Activated CD4-positive, alpha-beta memory T cell treated with anti-CD3 and anti-CD28 coated beads for 36 hours (primary cell): ENCODE measurements at regions not wholly inside any gene's neighbourhood (a gene's known extent, or its start where the extent isn't known, plus 50 kb on each side); places are given as distances from the start of the nearest gene placed in this dataset.

Experiments used
- CTCF ChIA-PET: fragments of 350-600 bp; sonication (Branson Sonifier 250); formaldehyde crosslinking; loops from one replicate; lab custom pipeline; 2021; ENCODE audit warnings: antibody characterized with exemption, inconsistent platforms; lab: Charles Lee
- POLR2A ChIA-PET: fragments of 350-600 bp; sonication (Branson Sonifier 250); formaldehyde crosslinking; loops from one replicate; lab custom pipeline; 2021; ENCODE audit warnings: antibody characterized with exemption; lab: Charles Lee
- DNase-seq: peaks from one replicate; pipeline ENCODE4 v3.0.0-alpha.2; 2020
- H3K27ac Mint-ChIP-seq: one replicate; pipeline ENCODE4 v1.8.0; 2021; ENCODE audit warnings: mixed read lengths
- H3K27me3 Mint-ChIP-seq: one replicate; pipeline ENCODE4 v1.8.0; 2021; ENCODE audit warnings: mixed read lengths
- H3K36me3 Mint-ChIP-seq: one replicate; pipeline ENCODE4 v1.8.0; 2021; ENCODE audit warnings: mixed read lengths
- H3K4me1 Mint-ChIP-seq: one replicate; pipeline ENCODE4 v1.8.0; 2021; ENCODE audit warnings: low read depth, mixed read lengths
- H3K4me3 Mint-ChIP-seq: one replicate; pipeline ENCODE4 v1.8.0; 2021; ENCODE audit warnings: mild to moderate bottlenecking, mixed read lengths
- H3K9me3 Mint-ChIP-seq: one replicate; pipeline ENCODE4 v1.8.0; 2021; ENCODE audit warnings: mixed read lengths
- intact Hi-C: fragments of 100-400 bp; cut with micrococcal nuclease; formaldehyde crosslinking; loops from one replicate; pipeline ENCODE4 v1.15.1; 2023

DNA sequence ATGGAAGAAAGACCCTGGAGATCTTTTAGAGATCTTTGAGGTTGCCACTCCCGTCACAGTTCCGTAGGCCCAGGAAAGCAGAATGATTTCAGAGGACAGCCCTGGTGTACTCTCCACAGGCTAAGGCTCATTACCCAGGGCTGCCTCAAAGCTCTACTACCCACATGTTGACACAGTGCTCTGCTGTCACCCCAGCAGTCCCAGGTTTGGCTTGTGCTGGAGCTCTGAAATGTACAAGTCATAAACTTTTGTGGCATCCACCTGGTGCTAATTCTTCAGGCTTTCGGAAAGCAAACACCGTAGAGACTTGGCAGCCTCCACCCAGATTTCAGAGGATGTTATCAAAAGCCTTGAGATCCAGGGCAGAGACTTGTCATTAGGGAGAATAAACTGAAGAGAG is 136.5 kb downstream of the MTRR start:
- H3K27me3 Mint-ChIP-seq = no peaks in the 10 kb centered on the region
- H3K9me3 Mint-ChIP-seq = peaks cover 4% of the 10 kb centered on the region
- ChIA-PET CTCF (interaction anchor here (0.7 kb wide), 1 partner anchor 57 kb away, joined by 3 read pairs; no protein-coding TSS in a partner anchor), POLR2A (no interaction called here)
- no peak overlapping the region for H3K4me3 Mint-ChIP-seq
- H3K4me1 Mint-ChIP-seq = no peaks in the 10 kb centered on the region
- DNase-seq = no peak
- intact Hi-C loops = no loop called here
- no peak overlapping the region for H3K27ac Mint-ChIP-seq
- H3K36me3 Mint-ChIP-seq = no peaks in the 10 kb centered on the region

- Mint-ChIP-seq H3K4me3 (no peak overlapping the region), H3K27me3 (no peaks in the 10 kb centered on the region), H3K9me3 (peaks cover 4% of the 10 kb centered on the region), H3K36me3 (no peaks in the 10 kb centered on the region), H3K27ac (no peak overlapping the region), H3K4me1 (no peaks in the 10 kb centered on the region)
- ChIA-PET CTCF (no interaction called here), POLR2A (no interaction called here)
- intact Hi-C loops = no loop called here
- no peak for DNase-seq
Measured at GRCh38 chr5:8012131-8012977, 143.4 kb downstream of the MTRR start.

GRCh38 chr5:8013948-8014710 is 145.2 kb downstream of the MTRR start:
- H3K4me1 Mint-ChIP-seq = no peaks in the 10 kb centered on the region
- H3K4me3 Mint-ChIP-seq = no peak overlapping the region
- intact Hi-C loops = no loop called here
- no peak for DNase-seq
- H3K9me3 Mint-ChIP-seq = no peaks in the 10 kb centered on the region
- H3K27me3 Mint-ChIP-seq = no peaks in the 10 kb centered on the region
- POLR2A ChIA-PET = no interaction called here
- CTCF ChIA-PET = no interaction called here
- H3K27ac Mint-ChIP-seq = no peak overlapping the region
- no peaks in the 10 kb centered on the region for H3K36me3 Mint-ChIP-seq

GRCh38 chr5:8019719-8020218 is 150.8 kb downstream of the MTRR start:
- Mint-ChIP-seq H3K4me3 (no peak overlapping the region), H3K27me3 (no peaks in the 10 kb centered on the region)
- CTCF ChIA-PET = no interaction called here

DNA sequence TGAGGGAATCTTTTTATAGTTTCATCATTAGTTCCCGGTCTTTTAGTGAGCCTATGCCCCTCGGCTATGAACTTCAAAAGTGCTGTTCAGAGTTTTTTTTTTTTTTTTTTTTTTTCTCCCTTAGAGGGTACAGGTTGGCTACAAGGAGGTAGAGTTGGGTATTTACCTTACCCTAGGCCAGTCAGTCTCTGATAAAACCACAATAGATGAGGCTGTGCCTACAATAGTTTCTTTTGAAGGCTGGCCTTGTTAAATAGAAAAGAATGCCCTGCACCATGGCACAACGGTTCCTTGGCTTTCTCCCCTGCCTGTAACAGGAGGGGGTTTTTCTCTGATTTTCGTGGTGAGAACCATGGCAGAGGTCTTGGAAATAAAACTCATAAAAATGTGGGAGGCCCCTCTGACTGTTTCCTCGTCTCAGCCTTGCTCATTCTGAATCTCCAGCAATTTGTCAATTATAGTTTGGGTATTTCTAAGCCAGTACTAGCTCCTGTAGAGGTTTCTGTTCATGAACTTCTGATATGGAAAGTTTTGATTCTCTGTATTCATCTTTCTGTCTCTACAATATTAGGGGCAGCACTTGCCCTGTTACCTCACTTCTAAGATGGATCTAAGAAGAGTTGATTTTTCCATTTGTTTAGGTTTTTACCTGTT is 152.0 kb downstream of the MTRR start:
- Mint-ChIP-seq H3K9me3 (no peaks in the 10 kb centered on the region), H3K27ac (no peak overlapping the region), H3K27me3 (no peaks in the 10 kb centered on the region), H3K4me1 (no peaks in the 10 kb centered on the region), H3K36me3 (no peaks in the 10 kb centered on the region), H3K4me3 (no peak overlapping the region)
- intact Hi-C loops = no loop called here
- DNase-seq = no peak
- POLR2A ChIA-PET = no interaction called here
- CTCF ChIA-PET = no interaction called here

More at GRCh38 chr5:8019719-8020218, 150.8 kb downstream of the MTRR start:
- no peak for DNase-seq
- Mint-ChIP-seq H3K36me3 (no peaks in the 10 kb centered on the region), H3K4me1 (no peaks in the 10 kb centered on the region), H3K27ac (no peak overlapping the region), H3K9me3 (no peaks in the 10 kb centered on the region)
- POLR2A ChIA-PET = no interaction called here
- intact Hi-C loops = no loop called here

DNA sequence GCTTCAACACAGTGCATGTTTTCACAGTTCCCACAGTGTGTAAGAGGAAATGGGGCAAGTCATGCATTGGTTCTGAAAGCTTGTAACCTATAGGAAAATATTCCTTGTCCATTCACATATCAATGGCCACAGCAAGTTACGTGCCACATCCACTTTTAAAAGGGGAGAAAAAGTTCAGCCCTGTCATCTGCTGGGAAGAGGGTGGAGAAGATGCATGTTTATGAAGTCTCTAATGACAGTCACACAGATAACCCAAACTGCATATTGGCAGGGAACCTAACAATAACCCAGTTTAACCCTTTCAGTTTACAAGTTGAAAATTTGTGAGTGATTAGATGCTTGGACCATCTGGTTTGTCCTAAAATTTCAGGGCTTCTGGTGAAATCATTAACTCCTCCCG is 159.3 kb downstream of the MTRR start:
- no peak overlapping the region for H3K4me3 Mint-ChIP-seq
- ChIA-PET CTCF (no interaction called here), POLR2A (no interaction called here)
- H3K27me3 Mint-ChIP-seq = no peaks in the 10 kb centered on the region
- H3K36me3 Mint-ChIP-seq = no peaks in the 10 kb centered on the region
- H3K9me3 Mint-ChIP-seq = no peaks in the 10 kb centered on the region
- intact Hi-C loops = no loop called here
- DNase-seq = no peak
- no peak overlapping the region for H3K27ac Mint-ChIP-seq
- H3K4me1 Mint-ChIP-seq = no peaks in the 10 kb centered on the region

DNA sequence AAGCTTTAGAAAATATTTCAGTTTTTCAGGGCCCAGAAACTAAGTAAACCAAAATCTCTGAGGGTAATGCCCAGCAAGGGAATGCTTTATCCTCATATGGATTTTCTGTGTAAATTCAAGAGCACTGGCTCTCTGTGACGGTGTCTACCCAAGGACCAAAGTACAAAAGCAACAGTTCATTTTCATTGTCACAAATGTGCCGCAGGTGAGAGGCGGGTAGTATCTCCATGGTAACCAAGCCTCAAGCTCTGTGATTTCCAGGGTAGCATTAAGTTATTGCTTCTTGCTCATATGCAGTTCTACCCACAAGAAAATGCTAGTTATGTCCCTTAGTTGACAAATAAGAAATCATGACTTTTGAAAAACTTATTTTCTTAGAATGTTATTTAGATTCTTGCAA is 164.3 kb downstream of the MTRR start:
- no peaks in the 10 kb centered on the region for H3K36me3 Mint-ChIP-seq
- H3K4me3 Mint-ChIP-seq = no peak overlapping the region
- H3K9me3 Mint-ChIP-seq = no peaks in the 10 kb centered on the region
- no peaks in the 10 kb centered on the region for H3K27me3 Mint-ChIP-seq
- ChIA-PET POLR2A (no interaction called here), CTCF (no interaction called here)
- no peaks in the 10 kb centered on the region for H3K4me1 Mint-ChIP-seq
- intact Hi-C loops = no loop called here
- no peak overlapping the region for H3K27ac Mint-ChIP-seq
- no peak for DNase-seq

GRCh38 chr5:8034852-8035251 is 165.9 kb downstream of the MTRR start:
- H3K4me3 Mint-ChIP-seq = no peak overlapping the region
- POLR2A ChIA-PET = no interaction called here
- intact Hi-C loops = no loop called here

DNA sequence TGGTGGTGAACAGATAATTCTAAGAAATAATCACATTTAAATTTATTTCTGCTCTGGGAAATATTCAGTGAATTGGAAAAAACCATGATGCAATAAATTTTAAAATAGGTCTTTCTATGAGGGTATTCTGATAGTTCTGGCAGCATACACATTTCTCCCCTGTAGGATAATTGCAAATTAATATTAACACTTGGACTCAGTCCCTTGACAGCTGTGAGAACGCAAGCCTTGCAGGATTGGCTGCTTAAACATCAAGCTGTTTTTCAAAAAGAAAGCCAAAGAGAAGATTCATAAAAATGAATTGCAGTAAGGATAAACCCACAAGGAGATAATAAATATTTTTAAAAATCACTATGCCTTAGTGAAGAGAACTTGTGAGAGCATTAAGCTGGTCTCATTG is 180.0 kb downstream of the MTRR start:
- peaks cover 6% of the 10 kb centered on the region for H3K9me3 Mint-ChIP-seq
- intact Hi-C loops = no loop called here
- H3K36me3 Mint-ChIP-seq = no peaks in the 10 kb centered on the region
- DNase-seq = no peak
- H3K27ac Mint-ChIP-seq = no peak overlapping the region
- ChIA-PET POLR2A (no interaction called here), CTCF (no interaction called here)
- no peaks in the 10 kb centered on the region for H3K27me3 Mint-ChIP-seq
- H3K4me1 Mint-ChIP-seq = no peaks in the 10 kb centered on the region
- H3K4me3 Mint-ChIP-seq = no peak overlapping the region

More at GRCh38 chr5:8034852-8035251, 165.9 kb downstream of the MTRR start:
- H3K4me1 Mint-ChIP-seq = no peaks in the 10 kb centered on the region
- H3K27ac Mint-ChIP-seq = no peak overlapping the region
- no peaks in the 10 kb centered on the region for H3K36me3 Mint-ChIP-seq
- peaks cover 2% of the 10 kb centered on the region for H3K9me3 Mint-ChIP-seq
- H3K27me3 Mint-ChIP-seq = no peaks in the 10 kb centered on the region
- CTCF ChIA-PET = no interaction called here
- DNase-seq = no peak

DNA sequence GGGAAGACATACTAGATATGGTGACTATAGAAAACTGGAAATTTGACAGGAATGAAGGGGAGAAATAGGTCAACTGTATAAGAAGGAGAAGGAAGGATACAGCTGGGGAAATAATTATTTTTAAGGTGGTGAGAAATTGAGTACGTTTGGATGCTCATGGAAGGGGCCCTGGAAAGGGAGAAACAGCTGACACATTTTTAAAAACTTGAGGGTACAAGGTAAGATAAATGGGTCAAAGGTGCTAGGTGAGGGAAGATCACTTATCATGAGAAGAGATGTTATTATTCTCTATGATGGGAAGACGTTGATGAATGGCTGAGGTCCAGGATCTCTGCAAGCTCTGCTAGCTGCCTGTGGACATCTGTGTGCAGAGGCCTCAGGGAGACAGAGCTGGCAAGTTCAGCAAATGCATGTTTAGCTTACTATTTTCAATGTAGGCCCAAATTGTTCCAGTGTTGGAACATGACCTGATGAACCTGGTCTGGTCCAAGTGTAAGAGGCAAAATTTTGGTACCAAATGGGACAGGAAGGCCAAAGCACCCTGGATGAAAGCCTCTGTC is 181.7 kb downstream of the MTRR start:
- Mint-ChIP-seq H3K4me1 (no peaks in the 10 kb centered on the region), H3K27me3 (no peaks in the 10 kb centered on the region), H3K36me3 (no peaks in the 10 kb centered on the region), H3K9me3 (peaks cover 6% of the 10 kb centered on the region), H3K27ac (no peak overlapping the region), H3K4me3 (no peak overlapping the region)
- no peak for DNase-seq
- intact Hi-C loops = no loop called here
- ChIA-PET CTCF (no interaction called here), POLR2A (no interaction called here)

DNA sequence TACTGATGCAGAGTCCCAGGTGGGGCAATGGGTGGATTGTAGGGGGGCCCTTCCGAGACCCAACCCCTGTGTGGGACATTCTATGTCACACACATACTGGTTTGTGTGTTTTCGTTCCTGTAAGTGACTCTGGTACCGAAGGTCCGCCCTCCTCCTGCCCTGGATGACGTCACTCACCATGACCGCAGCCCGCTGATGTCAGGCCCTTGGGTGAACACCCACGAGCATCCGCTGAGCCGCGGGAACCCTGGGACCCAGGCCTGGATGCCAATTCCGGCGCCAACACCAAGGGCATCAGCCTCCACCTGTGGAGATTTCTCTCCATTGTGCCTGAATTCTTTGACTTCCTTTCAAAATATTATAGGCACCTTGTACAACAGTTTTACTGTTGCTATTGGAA is 184.3 kb downstream of the MTRR start:
- no peaks in the 10 kb centered on the region for H3K4me1 Mint-ChIP-seq
- POLR2A ChIA-PET = no interaction called here
- H3K36me3 Mint-ChIP-seq = no peaks in the 10 kb centered on the region
- H3K27me3 Mint-ChIP-seq = peaks cover 1% of the 10 kb centered on the region
- intact Hi-C loops = no loop called here
- no peak for DNase-seq
- CTCF ChIA-PET = no interaction called here
- H3K4me3 Mint-ChIP-seq = no peak overlapping the region
- H3K27ac Mint-ChIP-seq = no peak overlapping the region
- H3K9me3 Mint-ChIP-seq = peaks cover 6% of the 10 kb centered on the region

GRCh38 chr5:8057769-8058168 is 188.8 kb downstream of the MTRR start:
- H3K4me3 Mint-ChIP-seq = no peak overlapping the region
- no peaks in the 10 kb centered on the region for H3K4me1 Mint-ChIP-seq
- no peaks in the 10 kb centered on the region for H3K9me3 Mint-ChIP-seq
- ChIA-PET POLR2A (no interaction called here), CTCF (no interaction called here)
- DNase-seq = no peak
- no peaks in the 10 kb centered on the region for H3K36me3 Mint-ChIP-seq
- H3K27ac Mint-ChIP-seq = no peak overlapping the region
- peaks cover 1% of the 10 kb centered on the region for H3K27me3 Mint-ChIP-seq
- intact Hi-C loops = no loop called here
